ENCODE measurements at regions not wholly inside any gene's neighbourhood (a gene's known extent, or its start where the extent isn't known, plus 50 kb on each side); places are given as distances from the start of the nearest gene placed in this dataset.

DNA sequence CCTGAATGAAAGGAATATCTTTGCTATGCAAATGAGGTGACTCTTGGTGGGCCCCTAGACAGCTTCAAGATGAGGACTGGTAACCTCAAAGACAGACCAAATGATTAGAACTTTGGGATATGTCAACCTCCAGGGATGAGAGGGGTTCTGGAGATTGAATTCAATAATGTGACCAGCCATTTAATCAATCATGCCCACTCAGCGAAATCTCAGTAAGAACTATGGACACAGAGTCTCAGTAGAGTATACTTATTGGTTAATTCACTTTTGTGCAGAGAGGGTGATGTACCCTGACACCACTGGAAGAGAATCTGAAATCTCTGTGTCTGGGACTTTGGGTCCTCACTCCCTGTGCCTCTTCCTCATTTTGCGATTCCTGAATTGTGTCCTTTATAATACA is 662.8 kb downstream of the OLFM4 start:
- TF ChIP-seq EP300 (IDR thresholded peaks at IDR 0.05) (no peak), POLR2A (IDR thresholded peaks at IDR 0.05) (no peak), POLR2AphosphoS5 (IDR thresholded peaks at IDR 0.05) (no peak)
- TF ChIP-seq, protein P1, sequence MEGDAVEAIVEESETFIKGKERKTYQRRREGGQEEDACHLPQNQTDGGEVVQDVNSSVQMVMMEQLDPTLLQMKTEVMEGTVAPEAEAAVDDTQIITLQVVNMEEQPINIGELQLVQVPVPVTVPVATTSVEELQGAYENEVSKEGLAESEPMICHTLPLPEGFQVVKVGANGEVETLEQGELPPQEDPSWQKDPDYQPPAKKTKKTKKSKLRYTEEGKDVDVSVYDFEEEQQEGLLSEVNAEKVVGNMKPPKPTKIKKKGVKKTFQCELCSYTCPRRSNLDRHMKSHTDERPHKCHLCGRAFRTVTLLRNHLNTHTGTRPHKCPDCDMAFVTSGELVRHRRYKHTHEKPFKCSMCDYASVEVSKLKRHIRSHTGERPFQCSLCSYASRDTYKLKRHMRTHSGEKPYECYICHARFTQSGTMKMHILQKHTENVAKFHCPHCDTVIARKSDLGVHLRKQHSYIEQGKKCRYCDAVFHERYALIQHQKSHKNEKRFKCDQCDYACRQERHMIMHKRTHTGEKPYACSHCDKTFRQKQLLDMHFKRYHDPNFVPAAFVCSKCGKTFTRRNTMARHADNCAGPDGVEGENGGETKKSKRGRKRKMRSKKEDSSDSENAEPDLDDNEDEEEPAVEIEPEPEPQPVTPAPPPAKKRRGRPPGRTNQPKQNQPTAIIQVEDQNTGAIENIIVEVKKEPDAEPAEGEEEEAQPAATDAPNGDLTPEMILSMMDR (IDR thresholded peaks at IDR 0.05) = no peak

All from upper lobe of left lung (tissue), 4 donors.